NCI-H2196 treated with DMSO at 0.1 percent for 48 hours (cell line): ENCODE measurements at regions not wholly inside any gene's neighbourhood (a gene's known extent, or its start where the extent isn't known, plus 50 kb on each side); places are given as distances from the start of the nearest gene placed in this dataset.
A peak's percentile ranks its signal among the peaks of the same experiment; 100 is the strongest.
"Not testable (repeated sequence)": the region's sequence is repeated elsewhere in the genome, so short reads cannot be mapped to it uniquely, and the experiment has no call there.

Experiments used
- DNase-seq: peaks from one replicate; lab custom pipeline; 2025; ENCODE audit not compliant: unreplicated experiment; lab: John Stamatoyannopoulos, UW

DNA sequence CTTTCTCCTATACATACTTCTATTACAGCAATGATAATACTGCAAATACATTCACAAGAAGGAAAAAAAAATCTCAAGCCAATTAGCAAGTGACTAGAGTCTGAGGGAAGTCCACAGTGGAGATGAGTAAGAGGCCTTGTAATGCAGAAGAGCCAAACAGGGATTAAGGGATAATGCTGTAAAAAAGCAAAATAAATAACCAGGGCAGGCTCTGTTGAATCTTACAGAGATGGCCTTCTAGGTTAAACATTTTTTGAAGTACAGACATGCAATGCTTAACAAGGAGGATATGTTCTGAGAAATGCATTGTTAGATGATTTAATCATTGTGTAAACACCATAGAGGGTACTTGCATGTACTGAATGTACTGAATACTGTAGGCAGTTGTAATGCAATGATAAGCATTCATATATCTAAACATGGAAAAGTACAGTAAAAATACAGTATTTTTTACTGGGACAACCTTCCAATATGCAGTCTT is 122.1 kb upstream of the RMDN2 start:
- peak; percentile 58 for DNase-seq

DNA sequence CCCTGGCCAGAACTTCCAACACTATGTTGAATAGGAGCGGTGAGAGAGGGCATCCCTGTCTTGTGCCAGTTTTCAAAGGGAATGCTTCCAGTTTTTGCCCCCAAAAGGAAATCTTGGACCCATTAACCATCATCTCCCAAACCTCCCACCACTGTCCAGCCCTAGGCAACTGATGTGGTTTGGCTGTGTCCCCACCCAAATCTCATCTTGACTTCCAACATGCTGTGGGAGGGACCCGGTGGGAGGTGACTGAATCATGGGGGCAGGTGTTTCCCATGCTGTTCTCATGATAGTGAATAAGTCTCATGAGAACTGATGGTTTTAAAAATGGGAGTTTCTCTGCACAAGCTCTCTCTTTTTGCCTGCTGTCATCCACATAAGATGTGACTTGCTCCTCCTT is 119.1 kb upstream of the RMDN2 start:
- not testable (repeated sequence) for DNase-seq

DNA sequence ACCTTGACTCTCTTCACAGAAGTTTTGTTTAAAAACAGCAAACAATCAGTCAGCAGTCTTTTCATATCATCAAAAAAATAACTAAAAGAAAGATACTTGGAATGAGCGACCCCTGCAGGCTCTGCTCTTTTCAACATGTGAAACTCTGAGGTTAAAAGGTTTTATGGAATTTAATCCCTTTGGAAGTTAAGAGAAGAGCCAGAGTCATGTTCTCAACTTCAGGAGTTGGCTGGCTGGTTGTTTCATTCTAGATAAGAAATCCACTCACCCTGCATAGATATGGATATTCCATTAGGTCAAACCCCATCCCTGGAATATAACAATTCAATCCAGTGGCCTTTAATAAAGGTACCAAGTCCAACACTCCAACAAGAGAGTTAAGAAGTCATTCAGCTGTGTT is 115.6 kb upstream of the RMDN2 start:
- DNase-seq = peak; percentile 2

DNA sequence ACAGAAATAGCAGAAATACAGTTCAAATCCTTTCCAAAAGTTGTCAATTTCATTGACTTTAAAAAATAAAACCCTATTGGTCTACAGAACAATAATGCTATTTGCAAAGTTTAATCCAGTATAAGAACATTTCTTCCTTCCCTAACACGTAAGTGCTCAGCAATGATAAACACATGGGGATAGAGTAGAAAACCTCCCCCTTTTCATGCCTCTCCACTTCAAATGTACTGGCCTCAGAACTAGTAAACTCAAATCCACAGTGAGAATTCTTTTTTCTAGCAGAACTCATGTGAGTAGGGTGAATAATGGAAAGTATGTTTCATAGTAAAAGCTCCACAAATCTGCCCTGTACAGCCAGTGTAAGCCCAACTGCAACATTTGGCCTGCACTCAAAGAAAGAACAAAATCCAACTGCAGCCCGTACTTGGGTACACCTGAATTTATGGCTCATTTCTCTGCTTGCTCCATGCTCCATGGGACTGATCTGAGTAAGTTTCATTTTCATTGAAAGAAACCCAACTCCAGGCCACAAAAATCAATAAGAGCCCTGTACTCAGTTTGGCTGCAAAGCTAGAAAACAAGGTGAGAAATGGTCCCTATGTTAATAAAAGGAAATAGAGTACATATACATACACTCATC is 115.0 kb upstream of the RMDN2 start:
- no peak for DNase-seq

DNA sequence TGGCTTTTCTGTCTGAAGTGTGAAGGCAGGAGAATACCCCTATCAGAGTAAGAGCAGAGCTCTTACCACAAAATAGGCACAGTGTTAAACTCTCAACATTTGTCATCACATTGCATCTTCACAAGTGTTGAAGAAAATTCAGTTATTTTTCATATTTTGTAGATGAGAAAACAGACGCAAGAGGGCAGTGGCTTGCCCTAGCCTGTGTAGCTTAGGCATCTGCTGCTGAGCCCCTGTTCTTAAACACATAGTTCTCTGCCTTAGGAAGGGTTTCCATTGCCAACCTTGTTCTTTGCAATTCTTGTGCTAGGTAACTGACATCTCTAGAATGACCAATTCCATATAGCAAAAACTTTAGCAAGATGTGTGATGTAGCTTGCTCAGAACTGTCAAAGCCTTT is 112.7 kb upstream of the RMDN2 start:
- no peak for DNase-seq

DNA sequence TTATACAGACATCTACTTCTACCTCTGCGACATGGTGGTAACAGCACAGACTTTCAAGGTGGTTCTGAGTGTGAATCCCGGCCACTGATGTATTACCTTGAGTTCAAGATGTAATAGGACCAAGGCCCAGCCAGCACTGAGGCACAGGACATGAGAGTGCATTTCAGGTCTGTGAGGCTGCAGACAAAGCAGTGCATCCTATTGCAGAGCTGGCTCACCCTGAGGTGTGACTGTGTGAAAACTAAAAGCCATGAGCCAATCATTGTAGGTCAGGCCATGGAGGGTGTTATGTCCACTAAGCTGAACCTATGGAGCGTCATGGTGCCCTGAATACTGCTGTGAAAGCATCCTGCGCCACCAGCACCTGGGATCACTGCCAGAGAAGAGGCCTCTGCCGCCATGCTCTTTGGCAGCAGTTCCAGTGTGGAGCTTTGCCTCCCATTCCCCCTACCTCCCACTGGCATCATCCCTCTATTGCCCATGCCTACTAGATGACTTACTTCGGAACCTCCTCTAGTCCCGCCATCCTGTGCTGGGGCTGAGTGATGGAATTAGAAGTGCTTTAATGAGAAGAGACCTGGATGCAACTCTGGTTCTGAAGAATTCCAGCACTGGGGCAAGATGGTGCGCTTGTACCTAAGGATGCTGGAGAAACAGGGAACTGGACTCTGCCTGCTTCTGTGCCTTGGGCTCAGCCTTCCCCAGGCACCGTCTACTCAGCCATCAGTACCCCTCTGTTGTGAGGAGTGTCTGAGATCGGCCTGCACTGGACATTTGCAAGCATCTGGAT is 112.0 kb upstream of the RMDN2 start:
- no peak for DNase-seq

DNA sequence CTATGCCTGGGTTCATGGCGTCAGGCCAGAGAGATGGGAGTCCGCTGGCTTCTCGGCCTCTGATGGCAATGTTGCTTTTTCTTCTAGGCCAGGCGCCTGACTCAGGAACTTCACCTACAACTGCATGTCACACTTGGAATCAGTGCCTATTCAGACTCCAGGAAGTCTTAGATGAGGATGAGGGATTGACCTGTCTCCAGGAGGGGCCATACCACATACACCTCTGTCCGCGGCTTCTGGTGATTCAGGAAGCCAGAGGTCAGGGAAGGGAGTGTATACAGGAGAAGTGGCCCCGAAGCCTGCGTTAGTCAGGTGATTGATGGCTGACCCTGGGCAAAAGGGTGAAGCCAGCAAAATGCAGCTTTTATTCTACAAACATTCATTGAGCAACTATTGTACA is 109.1 kb upstream of the RMDN2 start:
- no peak for DNase-seq

DNA sequence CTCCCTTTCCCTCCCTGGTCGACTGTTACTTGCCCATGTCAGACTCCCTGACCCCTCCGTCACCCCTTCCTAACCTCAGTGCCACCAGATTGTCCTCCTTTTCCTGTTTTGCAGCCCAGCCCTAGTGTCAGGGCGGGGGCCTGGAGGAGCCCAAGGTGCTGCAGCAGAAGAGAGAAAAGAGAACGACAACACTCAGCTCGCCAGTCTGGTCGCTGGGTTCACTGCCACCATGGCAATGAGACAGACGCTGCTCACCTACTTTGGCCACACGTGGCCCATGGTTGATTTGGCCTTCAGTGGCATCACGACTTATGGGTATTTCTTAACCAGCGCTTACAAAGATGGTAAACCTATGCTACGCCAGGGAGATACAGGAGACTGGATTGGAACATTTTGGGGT is 108.4 kb upstream of the RMDN2 start:
- DNase-seq = no peak

DNA sequence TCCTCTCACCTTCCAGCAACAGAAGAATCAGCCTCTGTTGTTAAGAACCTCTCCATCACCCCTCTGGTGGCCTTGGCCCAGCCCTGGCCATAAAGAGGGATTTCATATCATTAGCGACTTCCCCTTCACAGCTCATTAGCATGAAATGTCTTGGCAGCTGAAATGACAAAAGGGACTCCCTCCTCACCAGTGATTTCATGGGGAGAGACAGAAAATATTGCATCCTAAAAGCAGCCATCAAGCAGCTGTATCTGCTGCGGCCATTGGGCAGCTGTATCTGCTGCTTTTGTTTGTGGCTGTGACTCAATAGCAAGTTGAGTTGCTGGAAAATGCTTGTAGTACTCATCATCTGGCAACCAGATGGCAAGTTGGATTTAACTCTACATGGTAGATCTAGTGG is 105.9 kb upstream of the RMDN2 start:
- no peak for DNase-seq

DNA sequence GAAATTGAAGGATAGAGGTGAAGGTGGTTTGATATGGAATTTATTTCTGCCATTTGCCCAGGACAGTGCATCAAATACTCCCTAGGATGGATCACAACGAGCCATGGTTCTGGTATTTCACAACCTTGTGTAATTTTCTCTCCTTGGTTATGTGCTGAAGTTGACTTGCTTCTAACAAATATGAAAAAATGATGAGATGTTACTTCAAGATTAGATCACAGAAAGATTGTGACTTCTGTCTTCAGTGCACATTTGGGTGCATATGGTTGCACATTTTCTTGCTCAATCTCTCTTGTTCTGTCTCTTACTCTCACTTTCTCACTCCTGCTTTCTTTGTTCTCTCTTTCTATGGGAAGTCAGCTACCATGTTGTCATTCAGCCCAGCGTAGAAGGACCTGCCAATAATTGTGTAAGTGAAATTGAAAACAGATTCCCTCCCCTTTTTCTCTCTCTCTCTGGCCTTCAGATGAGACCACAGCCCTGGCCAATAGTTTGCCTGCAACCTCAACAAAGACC is 104.6 kb upstream of the RMDN2 start:
- no peak for DNase-seq

DNA sequence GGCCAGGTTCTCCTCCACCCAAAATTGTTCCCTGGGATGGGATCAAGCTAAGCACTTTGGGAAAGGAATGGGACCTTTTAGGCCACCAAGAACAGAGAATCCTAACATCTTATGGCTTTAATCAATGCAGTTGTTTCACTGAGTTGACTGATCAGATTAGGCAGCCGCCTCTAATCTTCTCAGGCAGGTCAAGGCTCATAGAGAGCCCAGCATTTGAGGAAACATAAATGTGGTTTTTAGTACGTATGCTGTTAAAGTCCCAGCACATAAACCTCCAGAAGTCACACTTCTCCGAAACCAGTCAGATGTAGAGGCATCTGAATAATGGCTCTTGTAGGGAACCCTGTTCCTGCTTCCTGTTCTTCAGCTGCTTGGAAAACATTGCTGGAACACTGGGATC is 99.5 kb upstream of the RMDN2 start:
- no peak for DNase-seq

DNA sequence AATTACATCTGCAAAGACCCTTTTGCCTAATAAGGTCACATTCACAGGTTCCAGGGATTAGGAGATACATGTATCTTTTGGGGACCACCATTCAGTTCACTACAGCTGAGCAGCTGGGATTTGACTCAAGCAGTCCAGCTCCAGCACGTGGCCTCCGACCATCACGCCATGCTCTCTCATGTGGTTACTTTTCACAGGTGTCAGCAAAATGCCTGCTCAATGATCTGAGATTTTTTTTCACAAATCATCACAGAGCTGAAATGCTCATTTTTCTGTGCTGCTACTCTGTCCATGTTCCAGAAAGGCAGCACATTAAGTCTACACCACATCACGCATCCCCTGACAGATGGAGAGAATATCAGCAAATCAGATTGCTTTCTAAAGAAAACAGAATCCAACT is 98.5 kb upstream of the RMDN2 start:
- no peak for DNase-seq

DNA sequence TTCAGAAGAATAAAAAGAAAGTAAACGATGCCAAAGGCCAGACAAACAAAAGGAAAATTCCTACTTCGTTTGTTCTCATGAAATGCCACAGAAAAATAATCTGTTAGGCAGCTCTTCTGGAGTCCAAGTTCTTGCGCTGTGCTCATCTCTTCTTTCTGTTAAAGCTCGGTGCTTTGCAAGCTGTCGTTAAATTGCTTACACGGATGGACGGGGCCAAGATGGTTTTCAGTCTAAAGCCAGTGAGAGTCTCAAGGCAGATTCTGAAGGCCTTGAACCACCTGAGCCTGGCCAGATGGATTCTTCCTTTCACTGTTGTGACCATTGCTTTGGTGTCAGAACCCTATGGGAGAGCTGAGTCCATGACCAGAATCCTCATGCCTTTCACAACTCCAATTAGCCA is 97.6 kb upstream of the RMDN2 start:
- DNase-seq = no peak

DNA sequence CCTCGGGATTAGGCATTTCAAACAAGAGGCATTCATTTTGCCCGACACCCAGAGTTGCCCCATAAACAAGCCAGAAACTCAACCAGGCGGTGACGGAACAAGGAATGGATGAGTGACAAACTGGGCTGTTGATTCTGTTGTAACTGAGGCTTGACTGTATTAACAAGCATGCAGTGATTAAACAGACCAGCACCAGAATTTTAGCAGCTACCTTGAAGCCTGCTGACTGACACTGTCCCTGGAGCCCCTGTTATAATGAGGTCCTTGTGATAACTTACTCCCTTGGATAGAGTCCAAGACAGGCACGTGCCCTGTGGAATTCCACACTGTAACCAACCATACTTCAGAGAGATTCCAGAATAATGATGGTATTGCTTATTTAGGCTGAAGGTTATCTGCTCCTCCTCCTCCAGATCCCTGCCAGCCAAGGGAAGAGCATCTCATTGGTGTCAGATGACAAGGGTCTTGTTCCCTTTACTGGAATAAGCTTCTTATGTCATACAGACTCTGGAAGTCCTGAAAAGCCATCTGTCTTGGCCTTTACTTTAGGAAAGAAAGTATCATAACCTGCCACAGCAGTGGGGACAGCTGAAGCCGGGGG is 97.1 kb upstream of the RMDN2 start:
- peak; percentile 40 for DNase-seq

DNA sequence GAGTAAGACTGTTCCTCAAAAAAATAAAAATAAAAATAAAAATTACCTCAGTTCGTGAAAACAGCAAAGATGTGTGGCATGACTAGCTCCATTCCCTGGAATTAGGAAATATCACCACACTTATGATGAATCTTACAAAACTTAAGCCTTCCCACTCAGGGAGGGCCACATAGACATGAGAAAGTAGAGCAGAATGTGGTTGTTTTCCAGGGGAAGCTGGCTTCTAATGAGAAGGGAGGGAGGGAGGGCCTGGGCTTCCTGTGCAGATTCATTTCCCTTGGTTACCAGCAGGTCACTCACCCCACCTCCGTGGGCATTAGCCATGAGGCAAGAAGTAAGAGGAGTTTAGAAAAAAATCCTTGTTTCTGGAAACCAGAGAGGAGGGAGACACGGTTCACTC is 95.9 kb upstream of the RMDN2 start:
- DNase-seq = peak; percentile 2

DNA sequence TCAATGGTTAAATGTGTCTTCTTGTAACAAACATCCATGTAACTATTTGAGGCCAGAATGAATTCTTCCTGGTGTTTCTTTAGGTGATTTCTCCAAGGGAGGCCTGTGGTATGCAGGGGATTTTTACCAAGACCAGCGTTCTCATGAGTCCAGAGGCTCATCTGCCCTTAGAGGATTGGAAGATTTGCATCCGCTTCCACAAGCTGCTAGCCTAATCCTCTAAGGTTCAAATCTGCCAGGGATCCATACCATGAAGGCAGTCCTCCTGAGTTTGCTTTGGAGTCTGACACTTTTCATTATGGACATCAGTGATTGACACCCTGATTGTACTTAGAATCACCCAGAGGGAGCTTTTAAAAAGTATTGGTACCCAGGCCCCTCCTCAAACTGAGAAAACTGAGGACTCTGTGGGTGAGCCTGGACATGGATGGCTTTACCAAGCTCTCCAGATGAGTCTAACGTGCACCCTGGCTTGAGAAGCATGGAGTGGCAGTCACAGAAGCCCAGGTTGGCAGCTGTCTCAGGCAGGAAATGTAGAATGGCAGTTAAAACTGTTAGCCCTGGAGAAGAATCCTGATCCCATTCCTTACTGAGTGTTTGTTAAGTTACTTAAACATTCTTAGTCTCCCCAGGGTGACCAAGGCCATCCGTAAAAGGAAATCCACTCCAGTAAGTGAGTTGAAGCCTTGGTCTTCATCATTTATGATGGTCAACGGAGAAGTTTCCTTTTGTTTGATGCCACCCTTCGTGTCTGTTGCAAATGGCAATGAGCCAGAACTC is 95.3 kb upstream of the RMDN2 start:
- peak; percentile 5 for DNase-seq

DNA sequence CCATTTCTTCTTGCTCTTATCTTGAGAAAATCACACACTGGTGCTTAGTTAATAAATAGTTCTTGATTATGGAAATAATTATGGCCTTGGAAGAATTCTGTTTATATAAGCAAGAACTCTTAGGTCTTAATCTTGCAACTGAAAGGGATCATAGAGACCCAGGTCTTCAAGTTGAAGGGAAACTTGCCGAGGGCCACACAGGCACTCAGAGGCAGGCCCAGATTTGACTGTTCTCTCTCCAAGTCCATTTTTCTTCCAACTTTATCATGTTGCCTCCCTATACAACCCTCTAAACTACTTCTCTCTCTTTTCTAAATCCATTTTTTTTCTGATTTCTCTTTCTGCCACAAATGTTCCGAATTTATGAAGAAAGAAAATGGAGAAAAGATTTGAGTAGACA is 94.5 kb upstream of the RMDN2 start:
- DNase-seq = no peak

DNA sequence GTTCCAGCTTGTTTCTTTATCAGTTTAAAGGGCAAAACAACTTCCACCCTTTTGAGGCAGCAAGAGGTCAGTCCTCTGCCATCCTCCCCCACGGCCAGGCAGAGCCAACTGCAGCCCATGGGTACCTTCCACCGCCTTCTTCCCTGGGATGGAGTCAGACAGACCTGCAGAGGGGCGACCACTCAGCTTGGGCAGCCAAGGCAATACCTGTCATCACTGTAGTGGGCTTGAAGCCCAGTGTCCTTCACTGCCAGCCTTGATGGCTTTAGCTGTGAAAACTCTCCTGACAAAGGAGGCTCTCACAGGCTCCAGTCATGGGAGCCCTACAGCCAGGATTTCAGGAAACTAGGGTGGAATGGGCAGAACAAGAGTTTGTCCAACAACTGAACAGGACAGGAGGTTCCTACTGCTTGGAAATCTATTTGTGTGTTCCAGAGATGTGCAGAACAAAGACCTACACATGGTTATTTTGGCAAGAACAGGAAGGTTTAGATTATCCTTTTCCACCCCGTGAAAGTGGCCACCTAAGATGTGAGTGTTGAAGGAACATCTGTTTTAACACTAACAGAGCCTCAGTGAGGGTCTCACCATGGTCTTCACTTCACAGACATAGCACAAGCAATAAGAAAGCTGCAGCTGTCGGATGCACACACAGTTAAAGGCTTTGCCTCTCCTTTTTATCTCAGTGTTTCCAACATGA is 93.9 kb upstream of the RMDN2 start:
- DNase-seq = no peak

DNA sequence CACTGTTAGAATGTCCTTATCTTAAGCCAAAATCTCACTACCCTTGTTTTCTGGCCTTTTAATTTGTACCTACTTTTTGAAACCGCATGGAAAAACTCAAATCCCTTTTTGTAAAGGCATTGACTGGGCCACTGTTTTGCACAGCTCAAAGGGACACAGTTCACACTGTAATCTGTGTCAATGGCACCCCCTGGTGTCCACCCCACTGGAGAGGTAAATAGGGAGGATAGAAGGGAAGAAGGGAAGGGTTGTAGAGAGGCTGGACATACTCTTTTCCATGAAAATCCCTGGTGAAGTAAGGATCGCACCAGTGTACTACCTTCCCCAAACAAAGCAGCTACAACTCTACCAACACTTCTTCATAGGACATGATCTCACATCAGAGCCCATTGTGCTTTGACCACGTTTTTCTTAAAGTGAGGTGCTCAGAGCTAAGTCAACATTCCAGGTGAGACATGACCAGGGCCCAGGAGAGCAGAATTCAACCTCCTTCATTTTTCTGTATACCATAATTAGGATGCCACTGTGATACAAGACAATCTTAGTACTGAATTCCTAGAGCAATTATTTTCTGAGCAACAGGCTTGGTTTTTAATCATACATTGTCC is 92.4 kb upstream of the RMDN2 start:
- DNase-seq = peak; percentile 54

DNA sequence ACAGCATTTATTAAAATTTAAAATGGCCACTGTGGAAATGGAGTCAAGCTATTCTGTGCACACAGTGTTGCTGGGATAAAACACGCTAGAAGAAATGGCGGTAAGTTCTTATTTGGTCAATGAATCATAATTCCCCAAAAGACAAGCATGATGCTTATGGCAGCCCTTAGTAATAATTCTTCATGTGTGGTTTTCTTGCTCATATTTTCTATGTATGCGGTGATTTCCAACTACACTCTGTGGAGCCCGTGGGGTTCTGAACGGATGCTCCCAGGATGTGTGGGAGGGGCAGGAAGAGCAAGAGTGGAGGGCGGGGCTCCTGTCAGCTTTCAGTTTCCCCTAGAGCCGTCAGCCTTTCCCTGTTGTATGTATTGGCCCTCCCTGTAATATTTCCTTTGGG is 91.7 kb upstream of the RMDN2 start:
- no peak for DNase-seq
